GM04504 (cell line): ENCODE measurements at regions not wholly inside any gene's neighbourhood (a gene's known extent, or its start where the extent isn't known, plus 50 kb on each side); places are given as distances from the start of the nearest gene placed in this dataset.

Source experiments
- DNase-seq: peaks from one replicate; pipeline ENCODE4 v3.0.0-alpha.2; 2012; ENCODE audit warnings: low read depth

DNA sequence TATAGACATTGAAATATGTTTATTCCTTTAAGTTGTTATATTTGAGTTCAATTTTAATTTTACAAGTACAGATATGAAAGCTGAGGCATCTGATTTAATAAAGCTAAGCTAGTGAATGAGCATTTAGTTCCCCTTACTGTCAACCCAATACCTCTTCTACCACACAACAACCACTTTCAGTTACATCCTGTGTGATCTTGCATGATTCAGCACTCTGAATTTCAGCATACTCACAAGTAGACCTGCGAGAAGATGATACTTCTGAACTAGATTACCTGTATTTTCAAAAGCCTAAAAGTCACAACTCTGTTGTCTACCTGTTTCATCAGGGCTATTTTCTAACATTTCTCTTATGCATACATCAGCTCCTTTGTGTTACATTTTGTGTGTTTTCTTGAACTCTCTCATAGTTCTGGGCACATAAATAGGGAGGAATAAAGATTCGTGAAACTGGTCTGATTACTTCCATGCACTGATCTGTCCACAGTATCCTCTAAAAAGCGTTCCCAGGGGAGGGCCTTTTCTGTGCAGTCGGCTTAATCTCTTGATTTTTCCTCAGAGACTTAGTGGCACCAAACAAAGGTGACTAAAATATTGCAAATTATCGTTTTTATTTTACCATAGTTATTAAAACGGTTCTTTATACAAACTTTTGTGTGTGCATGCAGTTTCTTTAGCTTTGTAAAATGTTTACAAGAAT, 2025.5 kb upstream of the NUDT12 start:
- no peak for DNase-seq

DNA sequence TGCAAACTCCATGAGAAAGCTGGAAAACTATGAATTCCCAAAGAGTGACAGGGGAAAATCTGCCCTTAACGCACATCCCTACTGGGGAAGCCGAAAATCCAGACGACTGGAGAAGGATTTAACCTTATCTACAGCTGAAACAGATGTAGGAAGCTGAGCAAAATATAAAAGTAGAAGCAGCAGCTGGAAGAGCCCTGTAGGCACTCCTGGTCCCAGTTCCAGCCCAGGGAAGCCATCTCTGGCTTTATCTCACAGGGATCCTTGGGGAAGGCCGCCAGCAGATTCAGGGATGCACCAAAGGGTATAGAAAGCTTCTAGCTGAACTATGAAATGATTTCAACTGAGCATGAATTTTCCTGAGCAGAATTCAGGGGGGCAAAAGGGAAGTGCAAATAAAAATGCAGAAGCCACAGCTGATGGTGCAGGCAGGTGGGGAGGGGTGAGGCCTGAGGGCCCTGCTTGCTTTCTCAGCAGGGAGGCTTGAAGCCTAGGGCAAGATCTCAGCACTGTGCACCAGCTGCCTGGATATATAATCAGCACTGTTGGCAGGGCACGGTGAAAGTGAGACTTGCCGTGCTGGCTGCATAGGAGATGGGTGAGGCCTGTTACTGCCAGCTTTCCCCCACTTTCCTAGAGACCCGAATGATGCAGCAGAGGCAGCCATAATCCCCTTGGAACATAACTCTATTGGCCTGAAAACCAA, 2019.5 kb upstream of the NUDT12 start:
- no peak for DNase-seq

DNA sequence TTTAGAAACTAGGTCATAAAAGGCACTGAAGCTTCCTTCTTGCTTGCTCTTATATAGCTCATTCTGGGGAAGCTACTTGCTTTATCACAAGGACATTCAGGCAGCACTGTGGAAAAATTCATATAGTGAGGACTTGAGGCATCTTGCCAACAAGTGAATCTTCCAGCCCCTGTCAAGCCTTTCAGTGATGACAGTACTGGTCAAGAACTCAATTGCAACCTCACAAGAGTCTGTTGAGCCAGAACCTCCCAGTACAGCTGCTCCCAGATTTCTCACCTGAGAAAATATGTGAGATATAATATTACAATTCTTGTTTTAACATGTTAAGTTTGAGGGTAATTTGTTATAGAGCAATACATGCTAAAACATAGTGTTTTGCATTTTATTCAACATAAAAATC, 2011.0 kb upstream of the NUDT12 start:
- no peak for DNase-seq

DNA sequence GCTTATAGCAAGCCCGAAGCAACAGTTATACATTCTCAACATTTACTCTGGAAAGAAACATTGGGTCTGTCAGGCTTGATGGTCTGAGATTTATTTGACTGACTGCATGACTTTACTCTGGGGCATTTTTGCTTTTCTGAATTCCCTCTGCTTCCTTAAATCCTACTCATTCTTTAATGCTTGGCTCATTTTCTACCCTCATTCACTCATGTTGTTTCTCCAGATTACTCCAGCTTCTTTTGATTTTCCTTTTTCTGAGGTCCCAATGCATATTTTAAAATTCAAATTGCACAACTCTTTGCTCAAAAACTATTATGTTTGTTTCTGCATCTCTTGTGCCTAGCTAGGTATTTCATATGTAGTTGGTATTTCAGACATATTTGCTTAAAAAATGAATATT, 2002.9 kb upstream of the NUDT12 start:
- DNase-seq, result no peak

DNA sequence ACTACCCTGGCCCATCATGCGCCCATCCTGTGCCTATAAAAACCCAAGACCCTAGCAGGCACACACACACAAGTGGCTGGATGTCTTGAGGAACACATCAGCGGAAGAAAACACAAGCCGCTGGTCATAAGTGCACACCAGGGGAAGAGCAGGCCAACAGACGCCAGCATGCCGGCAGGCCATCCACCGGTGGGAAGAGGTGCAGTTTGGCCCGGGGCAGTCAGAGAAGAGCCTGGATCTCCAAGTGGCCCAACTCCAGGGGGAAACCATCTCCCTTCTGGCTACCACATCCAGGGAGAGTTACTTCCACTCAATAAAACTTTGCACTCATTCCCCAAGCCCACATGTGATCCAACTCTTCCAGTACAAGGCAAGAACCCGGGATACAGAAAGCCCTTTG, 2001.3 kb upstream of the NUDT12 start:
- DNase-seq, result no peak

DNA sequence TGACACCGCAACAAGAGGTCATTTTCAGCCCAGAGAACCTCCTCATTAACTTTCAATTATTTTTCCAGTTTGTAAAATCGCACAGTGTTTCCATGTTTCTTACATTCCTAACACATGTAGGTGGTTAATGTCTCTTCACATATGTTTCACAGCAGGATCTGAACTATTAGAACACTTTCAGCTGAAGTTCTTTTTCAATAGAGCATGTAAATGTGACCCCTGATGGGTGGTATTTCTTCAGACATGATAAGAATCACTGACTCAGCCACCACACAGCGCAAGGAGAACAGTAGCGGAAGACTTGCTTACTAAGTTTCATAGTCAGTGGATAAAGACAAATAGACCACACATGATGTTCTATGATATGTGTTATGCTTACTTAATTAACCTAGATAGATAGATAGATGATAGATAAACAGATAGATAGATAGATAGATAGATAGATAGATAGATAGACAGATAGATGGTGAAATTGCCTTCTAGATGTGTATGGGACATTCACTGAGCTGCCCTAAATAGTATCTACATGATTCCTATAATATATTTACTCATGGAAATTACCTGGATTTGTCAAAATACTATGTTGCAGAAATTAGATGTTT, 1992.1 kb upstream of the NUDT12 start:
- no peak for DNase-seq

DNA sequence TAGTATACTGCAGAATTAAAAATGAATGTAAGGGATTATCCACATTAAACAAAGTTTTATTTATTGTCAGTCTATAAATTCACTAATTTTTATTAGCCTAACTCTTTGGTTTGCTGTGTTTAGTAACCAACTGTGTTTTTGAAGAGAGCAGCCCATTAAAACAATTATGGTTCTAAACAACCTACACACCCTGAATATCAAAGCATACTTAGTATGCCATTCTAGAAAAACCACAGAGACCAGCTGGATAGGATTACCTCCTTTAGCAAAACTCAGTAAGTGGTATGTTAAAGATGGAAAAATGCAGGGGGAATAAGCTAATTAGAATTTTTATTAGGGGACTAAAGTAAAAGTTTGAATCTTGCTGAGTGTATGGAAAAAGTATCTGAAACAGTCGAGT, 1981.7 kb upstream of the NUDT12 start:
- no peak for DNase-seq

DNA sequence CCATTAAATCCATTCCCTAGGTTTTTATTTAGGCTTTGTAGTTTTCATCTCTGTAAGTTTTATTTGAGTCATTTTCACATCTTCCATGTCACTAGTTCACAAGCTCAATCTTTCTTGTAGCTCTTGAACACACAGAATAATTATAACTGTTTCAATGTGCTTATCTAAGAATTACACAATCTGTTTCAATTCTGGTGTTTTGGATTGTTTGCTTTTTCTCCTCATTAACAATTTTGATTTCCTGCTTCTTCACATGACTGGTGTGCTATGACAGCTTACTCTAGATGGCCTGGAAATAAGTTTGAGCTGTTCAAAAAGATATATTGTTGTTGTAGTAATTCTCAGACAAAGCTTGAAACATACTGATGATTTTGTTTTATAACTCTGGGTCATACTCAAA, 1974.1 kb upstream of the NUDT12 start:
- DNase-seq, result no peak

DNA sequence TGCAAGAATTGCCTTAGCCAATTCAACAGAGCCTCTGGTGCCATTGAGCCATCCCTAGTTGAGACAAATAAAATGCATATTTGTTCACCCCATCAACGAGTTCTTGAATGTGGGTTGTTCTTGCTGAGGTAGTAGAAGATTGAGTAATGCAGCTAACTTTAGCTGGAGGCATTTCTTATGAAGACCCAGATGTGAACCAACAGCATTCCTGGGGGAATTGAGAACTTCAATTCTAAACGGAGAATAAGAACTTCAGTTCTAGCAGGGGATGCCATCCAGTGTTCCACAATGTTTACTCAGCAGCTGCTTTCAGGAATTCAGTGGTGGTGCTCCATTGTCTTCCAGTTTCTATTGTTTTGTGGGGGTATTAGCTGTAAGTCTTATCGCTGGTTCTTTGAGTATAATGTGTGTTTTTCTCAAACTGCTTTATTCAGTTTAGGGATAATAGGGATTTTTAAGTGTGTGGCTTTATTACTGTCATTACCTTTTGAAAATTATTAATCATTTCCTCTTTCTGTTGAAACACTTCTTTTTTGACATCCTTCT, 1968.2 kb upstream of the NUDT12 start:
- DNase-seq, result no peak

DNA sequence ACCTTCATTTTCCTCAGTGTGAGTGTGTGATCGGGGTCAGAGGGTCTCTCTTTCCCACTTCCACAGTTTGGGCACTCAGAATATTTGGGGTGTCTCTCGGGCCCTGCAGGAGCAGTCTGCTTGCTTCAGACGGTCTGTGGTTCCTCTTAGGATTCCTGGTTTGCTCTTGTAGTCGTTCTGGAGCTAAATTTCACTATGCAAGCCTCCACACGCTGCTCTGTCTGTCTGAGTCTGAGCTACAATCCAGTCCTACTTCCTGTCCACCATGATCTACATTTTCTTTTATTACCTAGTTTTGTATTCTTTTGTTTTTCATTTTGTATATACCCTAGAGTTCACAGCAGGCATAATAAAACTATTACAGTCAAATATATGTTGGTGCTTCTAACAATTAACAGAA, 1967.3 kb upstream of the NUDT12 start:
- no peak for DNase-seq

DNA sequence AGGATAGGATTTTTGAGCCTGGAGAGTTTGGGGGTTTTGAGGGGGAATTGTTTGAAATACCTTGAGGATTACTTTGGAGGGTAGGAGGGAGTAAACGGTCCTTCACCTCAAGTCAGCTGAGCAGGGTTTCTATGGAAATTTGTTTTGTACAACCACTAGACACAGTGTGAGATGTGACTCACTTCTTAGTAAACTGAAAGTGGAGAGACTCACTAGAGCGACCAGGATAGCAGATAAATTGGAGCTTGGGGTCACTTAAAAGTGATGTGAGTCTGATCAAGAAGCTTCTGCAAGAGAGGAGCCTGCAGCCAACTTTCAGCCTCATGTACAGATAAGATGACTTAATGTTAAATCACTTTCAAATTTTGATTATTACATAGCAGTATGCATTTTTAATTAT, 1945.9 kb upstream of the NUDT12 start:
- DNase-seq, result no peak

DNA sequence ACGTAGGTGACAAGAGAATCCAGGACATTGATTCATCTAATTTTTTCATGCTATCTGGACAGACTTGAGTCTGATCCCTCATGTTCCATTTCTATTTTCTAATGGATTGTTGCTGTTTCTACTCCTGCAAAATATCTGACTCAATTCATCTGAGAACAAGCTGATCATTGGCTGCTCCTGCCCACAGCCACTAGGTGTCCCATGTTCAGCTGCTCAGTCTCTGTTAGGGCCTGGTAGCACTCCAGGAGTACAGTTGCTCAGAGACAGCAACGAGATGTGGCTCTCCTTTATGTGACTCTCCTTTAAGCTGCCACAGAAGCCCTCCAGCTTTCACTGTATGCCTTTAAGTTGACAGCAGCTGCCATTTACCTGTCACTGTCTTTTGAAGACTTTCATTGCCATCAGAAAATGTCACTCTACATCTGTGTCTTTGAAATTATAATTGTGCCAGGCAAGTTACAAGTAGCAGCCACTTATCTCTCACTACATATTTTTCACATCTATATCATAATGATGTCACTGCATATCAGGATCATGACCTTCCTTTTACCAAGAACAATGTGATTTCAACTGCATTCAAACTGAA, 1944.2 kb upstream of the NUDT12 start:
- DNase-seq, result no peak

DNA sequence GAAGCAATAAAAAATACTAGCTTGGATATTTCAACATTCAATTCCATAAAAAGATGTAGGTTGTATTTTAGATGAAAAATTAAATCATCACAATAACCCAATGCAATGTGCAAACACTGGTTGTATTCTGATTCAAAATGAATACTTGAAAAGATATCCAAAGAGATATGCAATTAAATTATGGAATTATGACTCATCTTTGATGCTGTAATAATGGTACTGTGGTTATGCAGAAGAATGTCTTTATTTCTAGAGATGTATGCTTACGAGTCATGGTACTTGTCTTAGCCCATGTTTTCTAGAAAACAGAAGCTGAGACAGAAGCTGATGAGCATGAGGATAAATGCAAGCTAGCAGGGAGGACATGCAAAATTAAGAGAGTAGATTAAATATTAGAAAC, 1941.4 kb upstream of the NUDT12 start:
- DNase-seq, result no peak

DNA sequence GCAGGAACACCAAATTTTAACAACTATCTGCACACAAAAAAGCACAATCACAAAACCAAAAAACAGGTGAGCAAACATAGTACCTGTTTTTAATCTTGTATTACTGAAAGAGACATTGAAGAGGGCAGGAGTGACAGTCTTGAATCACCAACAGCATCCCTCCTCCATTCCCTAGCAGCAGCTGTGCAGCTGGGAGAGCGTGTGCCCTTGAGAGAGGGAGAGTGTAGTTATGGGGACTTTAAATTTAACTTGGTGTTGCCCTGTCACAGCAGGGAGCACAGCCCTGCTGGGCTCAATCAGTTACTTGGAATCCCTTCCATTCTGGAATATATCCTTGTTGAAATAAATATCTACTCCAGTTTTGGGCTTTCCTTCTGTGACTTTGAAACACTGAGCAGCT, 1938.7 kb upstream of the NUDT12 start:
- no peak for DNase-seq

DNA sequence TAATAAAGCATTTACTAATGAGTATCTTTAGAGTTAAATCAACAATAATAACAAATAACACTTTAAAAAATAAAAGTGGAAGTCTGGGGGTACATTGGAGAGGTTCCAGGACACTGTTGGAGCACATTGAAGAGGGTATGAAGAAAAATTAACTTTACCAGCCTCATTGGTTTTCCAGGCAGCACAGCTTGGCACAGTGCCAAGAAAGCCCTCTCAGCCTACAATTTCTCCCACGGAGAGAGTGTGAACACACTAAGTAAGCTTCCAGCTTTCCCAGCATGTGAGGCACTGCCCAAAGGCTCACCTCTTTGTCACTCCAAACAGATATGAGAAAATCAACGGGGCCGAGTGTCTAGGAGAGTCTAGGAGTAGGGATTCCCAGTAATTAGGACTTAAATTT, 1912.8 kb upstream of the NUDT12 start:
- no peak for DNase-seq

DNA sequence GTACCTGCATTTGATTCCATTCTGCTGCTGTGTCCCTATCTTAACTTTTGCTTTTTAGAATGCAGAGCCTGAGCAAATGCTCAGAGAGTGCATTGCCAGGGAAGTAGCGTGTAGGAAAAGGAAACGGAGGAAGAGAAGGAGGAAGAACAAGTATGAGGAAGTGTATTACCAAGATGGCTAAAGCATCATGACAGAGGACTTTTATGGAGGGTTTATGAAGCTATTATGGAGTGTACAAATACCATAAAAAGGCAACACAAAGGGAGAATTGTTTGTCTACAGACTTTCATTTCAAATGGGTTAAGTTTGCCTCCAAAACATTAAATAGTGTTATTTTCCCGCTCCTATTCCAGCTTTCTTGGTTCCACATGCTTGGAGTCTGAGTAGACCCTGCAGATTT, 1899.8 kb upstream of the NUDT12 start:
- DNase-seq, result no peak

DNA sequence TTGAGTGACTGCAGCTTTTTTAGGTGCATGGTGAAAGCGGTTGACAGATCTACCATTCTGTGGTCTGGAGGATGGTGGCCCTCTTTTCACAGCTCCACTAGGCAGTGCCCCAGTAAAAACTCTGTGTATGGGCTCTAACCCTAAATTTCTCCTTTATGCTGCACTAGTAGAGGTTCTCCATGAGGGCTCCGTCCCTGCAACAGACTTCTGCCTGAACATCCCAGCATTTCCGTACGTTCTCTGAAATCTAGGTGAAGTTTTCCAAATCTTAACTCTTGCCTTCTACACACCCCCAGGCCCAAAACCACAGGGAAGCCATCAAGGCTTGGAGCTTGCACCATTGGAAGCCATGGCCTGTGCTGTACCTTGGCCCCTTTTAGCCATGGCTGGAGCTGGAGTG, 1898.1 kb upstream of the NUDT12 start:
- DNase-seq, result no peak

DNA sequence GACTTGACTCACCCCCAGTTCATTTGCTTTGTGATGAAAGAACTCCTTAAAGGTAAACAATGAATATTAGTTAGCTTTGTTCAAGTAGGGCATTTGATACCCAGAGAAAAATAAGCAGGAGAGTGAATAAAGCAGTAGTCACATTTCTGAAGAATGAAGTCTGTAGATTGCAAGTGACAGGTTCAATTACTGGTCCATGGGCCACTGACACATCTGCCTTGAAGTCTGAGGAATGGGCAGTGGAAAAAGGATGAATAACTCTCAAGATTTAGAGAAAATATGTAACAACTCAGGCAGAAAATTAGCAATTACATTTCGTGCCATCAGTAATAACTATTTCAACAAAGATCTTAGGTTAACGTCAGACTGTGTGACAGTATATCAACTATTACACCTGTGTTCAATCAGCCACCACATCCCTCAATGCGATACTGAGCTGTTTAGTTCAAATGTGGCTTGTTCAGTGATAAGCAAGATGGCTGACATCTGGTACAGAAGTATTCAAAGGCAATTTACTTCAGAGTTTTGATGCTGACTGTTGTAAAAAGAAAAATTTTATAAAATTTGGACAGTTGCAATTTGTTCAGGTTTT, 1890.7 kb upstream of the NUDT12 start:
- DNase-seq, result no peak

DNA sequence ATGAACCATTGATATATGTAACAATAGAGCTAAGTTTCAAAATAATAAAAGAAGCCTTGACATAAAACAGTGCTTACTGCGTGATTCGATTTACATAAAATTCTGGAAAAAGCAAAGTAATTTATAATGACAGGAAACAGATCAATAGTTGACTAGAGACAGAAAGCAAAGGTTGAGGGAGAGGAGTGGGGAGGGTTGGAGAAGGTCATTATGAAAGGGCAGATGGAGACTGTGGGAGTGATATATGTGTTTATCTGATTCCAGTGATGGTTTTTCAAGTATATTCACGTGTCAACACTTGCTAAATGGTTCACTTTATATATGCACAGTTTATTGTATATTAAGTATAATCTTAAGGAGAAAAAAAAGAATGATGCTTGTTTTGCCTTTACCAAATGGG, 1885.7 kb upstream of the NUDT12 start:
- no peak for DNase-seq

DNA sequence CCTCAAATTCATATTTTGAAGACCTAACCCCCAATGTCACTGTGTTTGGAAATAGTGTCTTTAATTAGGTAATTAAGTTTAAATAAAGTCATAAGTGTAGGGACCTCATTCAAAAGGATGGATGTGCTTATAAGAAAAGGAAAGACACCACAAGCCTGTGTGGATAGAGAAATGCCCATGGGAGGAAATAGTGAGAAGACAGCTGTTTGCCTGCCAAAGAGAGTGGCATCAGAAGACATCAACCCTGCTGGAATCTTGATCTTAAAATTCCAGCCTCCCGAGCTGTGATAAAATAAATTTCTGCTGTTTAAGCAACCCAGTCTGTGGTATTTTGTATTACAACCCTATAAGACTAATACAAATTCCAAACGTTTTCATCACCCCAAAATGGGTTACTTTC, 1867.9 kb upstream of the NUDT12 start:
- no peak for DNase-seq

DNA sequence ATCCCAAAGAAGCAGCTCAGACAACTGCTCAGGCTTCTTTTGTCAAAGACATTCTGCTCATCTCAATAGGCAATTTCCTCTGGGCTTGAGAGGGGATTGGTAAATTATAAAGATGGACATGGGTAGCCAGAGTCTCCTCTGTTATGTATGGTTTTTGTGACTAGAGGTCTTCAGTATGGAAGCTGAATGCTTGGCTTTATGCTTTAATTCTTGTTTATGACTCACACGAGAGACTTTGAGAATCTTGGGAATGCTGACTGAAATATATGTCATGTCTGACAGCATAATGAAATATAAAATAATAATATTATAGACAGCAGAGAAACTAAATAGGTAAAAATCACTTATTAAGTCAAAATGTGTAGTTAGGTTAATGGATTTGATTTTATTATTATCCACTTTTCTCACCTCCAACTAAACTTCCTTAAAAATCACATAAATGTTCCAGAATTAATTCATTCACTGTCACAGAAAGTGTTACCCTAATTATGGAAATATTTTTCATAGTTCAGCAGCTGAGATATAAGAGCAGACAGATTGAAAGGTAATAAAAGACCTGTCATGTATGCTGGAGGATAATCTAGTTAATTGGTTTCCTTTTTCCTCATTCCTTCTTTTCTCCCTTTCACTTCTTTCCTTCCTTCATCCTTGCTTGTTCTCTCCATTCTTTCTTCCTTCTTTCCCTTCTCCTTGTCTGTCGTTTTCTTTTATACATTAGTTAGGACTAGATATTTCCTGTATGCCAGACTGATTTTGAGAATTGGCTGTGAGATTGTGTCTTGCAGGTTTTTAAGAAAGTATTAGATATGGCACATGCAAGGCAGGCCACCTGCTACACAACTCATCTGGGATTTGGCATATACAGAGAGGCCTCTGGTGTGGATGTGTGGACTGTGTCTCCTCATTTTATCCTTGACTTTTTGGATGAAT, 1866.1 kb upstream of the NUDT12 start:
- no peak for DNase-seq

DNA sequence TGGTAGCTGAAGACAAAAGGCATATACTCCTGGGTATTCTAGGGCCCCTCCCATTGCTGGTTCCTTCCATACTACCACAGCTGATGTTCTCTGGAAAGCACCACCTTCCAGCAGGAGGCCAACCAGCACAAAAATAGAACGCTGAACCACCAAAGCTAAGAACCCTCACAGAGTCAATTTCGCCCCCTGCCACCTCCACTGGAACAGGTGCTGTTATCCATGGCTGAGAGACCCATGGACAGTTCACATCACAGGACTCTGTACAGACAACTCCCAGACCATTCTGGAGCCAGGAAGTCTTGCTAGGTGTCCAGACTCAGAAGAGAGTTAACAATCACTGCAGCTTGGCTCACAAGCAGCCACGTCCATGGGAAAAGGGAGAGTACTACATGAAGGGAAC, 1851.5 kb upstream of the NUDT12 start:
- no peak for DNase-seq
